A549 (cell line): ENCODE measurements at regions not wholly inside any gene's neighbourhood (a gene's known extent, or its start where the extent isn't known, plus 50 kb on each side); places are given as distances from the start of the nearest gene placed in this dataset.

Experiments
- ATAC-seq, 2 experiments: fragments of 200-7000 bp in 1 of 2; fragments of >200 bp in 1 of 2; cut with Nextera tagmentation in 1 of 2; cut with Tn5 transposase in 1 of 2; 3 replicates each; pipeline versions ENCODE4 v1.8.0 to v1.9.1; 2018 to 2020; ENCODE audit warnings: mild to moderate bottlenecking in 1 of 2, moderate library complexity in 1 of 2
- CTCF ChIA-PET: fragments of 300-600 bp; sonication (Branson Sonifier 250); formaldehyde crosslinking; extraction: SDS; loops from one replicate; lab custom pipeline; 2021; ENCODE audit warnings: antibody characterized with exemption, inconsistent platforms; lab: Yijun Ruan, JAX
- POLR2A ChIA-PET: fragments of 350-600 bp; formaldehyde crosslinking; extraction: SDS; loops from one replicate; lab custom pipeline; 2021; ENCODE audit warnings: antibody characterized with exemption, inconsistent platforms; lab: Yijun Ruan, JAX
- DNase-seq, 2 experiments: peaks; one replicate each; pipeline versions ENCODE4 v3.0.0 to v3.0.0-alpha.2; 2011 to 2016; ENCODE audit warnings: low read depth in 1 of 2, low spot score in 1 of 2
- FAIRE-seq: peaks from 2 replicates; lab custom pipeline; 2011; peaks lifted over from hg19 to GRCh38; lab: Jason Lieb, UNC
- H3K27ac ChIP-seq, 2 experiments: fragments of >200 bp; sonication (Bioruptor Twin); formaldehyde crosslinking; 3 replicates each; pipeline ENCODE4 v1.5.1; 2016 to 2017
- H3K4me1 ChIP-seq: fragments of >200 bp; sonication (Bioruptor Twin); formaldehyde crosslinking; 3 replicates; pipeline ENCODE4 v1.6.1; 2016
- H3K4me2 ChIP-seq: fragments of >200 bp; sonication (Bioruptor Twin); formaldehyde crosslinking; 3 replicates; pipeline ENCODE4 v1.6.1; 2016
- H3K4me3 ChIP-seq: fragments of >200 bp; sonication (Bioruptor Twin); formaldehyde crosslinking; 3 replicates; pipeline ENCODE4 v1.5.1; 2016
- H3K9me3 ChIP-seq: fragments of >200 bp; sonication (Bioruptor Twin); formaldehyde crosslinking; 3 replicates; pipeline ENCODE4 v1.6.1; 2016
- BHLHE40 ChIP-seq: IDR thresholded peaks from 2 replicates; pipeline ENCODE4 v1.6.1; 2012; ENCODE audit warnings: low read depth, low read length, inconsistent platforms
- CBX2 ChIP-seq: fragments of 200-600 bp; sonication (generic); IDR thresholded peaks from 2 replicates; pipeline ENCODE4 v1.6.1; 2016; ENCODE audit warnings: low read depth, mild to moderate bottlenecking, borderline replicate concordance
- CBX8 ChIP-seq: fragments of 200-600 bp; sonication (generic); IDR thresholded peaks from 2 replicates; pipeline ENCODE4 v1.6.1; 2016
- CHD2 ChIP-seq: fragments of 150-350 bp; IDR thresholded peaks from 2 replicates; pipeline ENCODE4 v1.6.1; 2014; ENCODE audit warnings: low read length; ENCODE audit not compliant: partially characterized antibody
- CHD4 ChIP-seq: fragments of 200-600 bp; sonication (generic); IDR thresholded peaks from 2 replicates; pipeline ENCODE4 v1.6.1; 2016; ENCODE audit warnings: antibody characterized with exemption, mild to moderate bottlenecking, borderline replicate concordance
- EHF ChIP-seq: fragments of 250-450 bp; sonication (Bioruptor Pico); IDR thresholded peaks from 2 replicates; pipeline ENCODE4 v1.5.0; 2020; ENCODE audit warnings: mild to moderate bottlenecking
- ESRRA ChIP-seq: fragments of 150-350 bp; IDR thresholded peaks from 2 replicates; pipeline ENCODE4 v1.6.1; 2014; ENCODE audit warnings: mild to moderate bottlenecking, low read length, borderline replicate concordance
- FOSL2 ChIP-seq, 2 experiments: fragments of 450-650 bp in 1 of 2; fragments of >200 bp in 1 of 2; sonication (Bioruptor Twin) in 1 of 2; formaldehyde crosslinking; IDR thresholded peaks; 2 replicates each; pipeline versions ENCODE4 v1.5.0 to v1.6.1; 2016 to 2020; ENCODE audit warnings: mild to moderate bottlenecking in 1 of 2, moderate library complexity in 1 of 2
- FOXS1 ChIP-seq: fragments of 250-450 bp; sonication (Bioruptor Pico); IDR thresholded peaks from 2 replicates; pipeline ENCODE4 v1.5.0; 2020; ENCODE audit warnings: mild to moderate bottlenecking, moderate library complexity
- HEYL ChIP-seq: fragments of 250-450 bp; sonication (Bioruptor Pico); IDR thresholded peaks from 2 replicates; pipeline ENCODE4 v1.8.0; 2021; ENCODE audit warnings: mild to moderate bottlenecking, moderate library complexity
- HOXA7 ChIP-seq: fragments of 250-450 bp; sonication (Bioruptor Pico); IDR thresholded peaks from 2 replicates; pipeline ENCODE4 v1.5.0; 2020; ENCODE audit warnings: mild to moderate bottlenecking, moderate library complexity
- HOXB13 ChIP-seq: fragments of 250-450 bp; sonication (Bioruptor Pico); IDR thresholded peaks from 2 replicates; pipeline ENCODE4 v1.5.0; 2020; ENCODE audit warnings: low read depth, mild to moderate bottlenecking, moderate library complexity
- HOXB5 ChIP-seq: fragments of 250-450 bp; sonication (Bioruptor Pico); IDR thresholded peaks from 2 replicates; pipeline ENCODE4 v1.5.0; 2020; ENCODE audit warnings: mild to moderate bottlenecking, moderate library complexity
- JUNB ChIP-seq: fragments of >200 bp; sonication (Bioruptor Twin); formaldehyde crosslinking; IDR thresholded peaks from 2 replicates; pipeline ENCODE4 v1.6.1; 2016
- KDM5A ChIP-seq: fragments of 200-600 bp; sonication (generic); IDR thresholded peaks from 2 replicates; pipeline ENCODE4 v1.6.1; 2016; ENCODE audit warnings: antibody characterized with exemption, mild to moderate bottlenecking
- MAFK ChIP-seq: fragments of 450-650 bp; IDR thresholded peaks from 2 replicates; pipeline ENCODE4 v1.6.1; 2014; ENCODE audit not compliant: partially characterized antibody
- MYC ChIP-seq: IDR thresholded peaks from 2 replicates; pipeline ENCODE4 v1.6.1; 2012; ENCODE audit warnings: mild to moderate bottlenecking, inconsistent platforms, low read length, improper control_type of control experiment, borderline replicate concordance
- NFE2L2 ChIP-seq: fragments of 150-350 bp; conservative IDR thresholded peaks from 2 replicates; pipeline ENCODE4 v1.6.1; 2014; ENCODE audit warnings: low read length
- NPAS2 ChIP-seq: fragments of 250-450 bp; sonication (Bioruptor Pico); IDR thresholded peaks from 2 replicates; pipeline ENCODE4 v1.8.0; 2022; ENCODE audit warnings: mild to moderate bottlenecking, moderate library complexity, borderline replicate concordance
- PBX3 ChIP-seq: IDR thresholded peaks from 2 replicates; pipeline ENCODE4 v1.6.1; 2012
- RAD21 ChIP-seq, 2 experiments: fragments of >200 bp in 1 of 2; sonication (Bioruptor Twin) in 1 of 2; formaldehyde crosslinking in 1 of 2; IDR thresholded peaks in 1 of 2; conservative IDR thresholded peaks in 1 of 2; 2 replicates in 1 of 2; 3 replicates in 1 of 2; pipeline ENCODE4 v1.6.1; 2012 to 2018; ENCODE audit warnings: inconsistent platforms in 1 of 2
- RARB ChIP-seq: fragments of 250-450 bp; sonication (Bioruptor Pico); IDR thresholded peaks from 2 replicates; pipeline ENCODE4 v1.8.0; 2021; ENCODE audit warnings: mild to moderate bottlenecking, moderate library complexity
- TFCP2L1 ChIP-seq: fragments of 250-450 bp; sonication (Bioruptor Pico); IDR thresholded peaks from 2 replicates; pipeline ENCODE4 v1.5.0; 2021; ENCODE audit warnings: mild to moderate bottlenecking
- TP53 ChIP-seq: fragments of 250-450 bp; sonication (Bioruptor Pico); IDR thresholded peaks from 2 replicates; pipeline ENCODE4 v1.5.0; 2021; ENCODE audit warnings: mild to moderate bottlenecking, moderate library complexity
- ZSCAN20 ChIP-seq: fragments of 250-450 bp; sonication (Bioruptor Pico); IDR thresholded peaks from 2 replicates; pipeline ENCODE4 v1.8.0; 2022; ENCODE audit warnings: mild to moderate bottlenecking, moderate library complexity
- WGBS: methylation state at CpG from one replicate; pipeline ENCODE4 v1.1.6; 2017; ENCODE audit errors: missing lambda C conversion rate; 5-methylcytosine and 5-hydroxymethylcytosine counted together

GRCh38 chr9:101915482-101915881, 177.0 kb upstream of the GRIN3A start:
- CTCF ChIA-PET, result no interaction called here
- TF ChIP-seq FOXS1 (CRISPR knock-in tag), result no peak
- TF ChIP-seq ZSCAN20, result no peak
- no peak for TF ChIP-seq ESRRA
- TF ChIP-seq FOSL2 (IDR thresholded peaks at IDR 0.05), result no peak
- TF ChIP-seq FOSL2 (CRISPR knock-in tag; IDR thresholded peaks at IDR 0.05), result no peak
- no peak for TF ChIP-seq JUNB
- no peak for TF ChIP-seq CHD2
- TF ChIP-seq MYC, result no peak
- TF ChIP-seq HOXB13, result no peak
- no peak for TF ChIP-seq HOXA7
- TF ChIP-seq MAFK, result no peak
- TF ChIP-seq RAD21 (conservative IDR thresholded peaks at IDR 0.05 in 1 of 2, IDR thresholded peaks at IDR 0.05 in 1 of 2), result no peak
- ATAC-seq (no peak), FAIRE-seq (no peak), DNase-seq (no peak)
- Histone ChIP-seq H3K27ac (no peak overlapping the region), H3K9me3 (no peaks in the 10 kb centered on the region), H3K4me2 (no peak overlapping the region), H3K4me3 (no peak overlapping the region), H3K4me1 (no peaks in the 10 kb centered on the region)
- POLR2A ChIA-PET, result no interaction called here
- WGBS, result 0% methylated on average over 1 of the region's 1 CpG

GRCh38 chr9:101912698-101913097, 174.3 kb upstream of the GRIN3A start:
- no peak for DNase-seq
- Histone ChIP-seq H3K4me3 (no peak overlapping the region), H3K27ac (no peak overlapping the region), H3K9me3 (no peaks in the 10 kb centered on the region; the same call in 2 of the 3 replicates), H3K4me2 (no peak overlapping the region), H3K4me1 (no peaks in the 10 kb centered on the region)
- TF ChIP-seq ZSCAN20 (no peak), JUNB (no peak), TP53 (no peak), EHF (CRISPR knock-in tag) (no peak), FOSL2 (IDR thresholded peaks at IDR 0.05) (no peak), FOSL2 (CRISPR knock-in tag; IDR thresholded peaks at IDR 0.05) (no peak), CBX2 (no peak), KDM5A (no peak), BHLHE40 (no peak), ESRRA (no peak)
- FAIRE-seq, result no peak
- CTCF ChIA-PET, result no interaction called here
- no peak for ATAC-seq
- WGBS, result 3% methylated on average over 1 of the region's 1 CpG
- POLR2A ChIA-PET, result no interaction called here

GRCh38 chr9:101907466-101907865, 169.0 kb upstream of the GRIN3A start:
- H3K9me3 ChIP-seq, result no peaks in the 10 kb centered on the region; the same call in 2 of the 3 replicates
- POLR2A ChIA-PET, result no interaction called here

More at GRCh38 chr9:101907466-101907865, 169.0 kb upstream of the GRIN3A start:
- TF ChIP-seq PBX3 (no peak), FOSL2 (IDR thresholded peaks at IDR 0.05) (no peak), FOSL2 (CRISPR knock-in tag; IDR thresholded peaks at IDR 0.05) (no peak), JUNB (no peak), BHLHE40 (no peak), TFCP2L1 (no peak), HEYL (CRISPR knock-in tag) (no peak), HOXA7 (no peak), MAFK (no peak), HOXB5 (no peak), NFE2L2 (no peak), CBX8 (no peak), RARB (no peak), MYC (no peak), CHD4 (no peak), RAD21 (conservative IDR thresholded peaks at IDR 0.05 in 1 of 2, IDR thresholded peaks at IDR 0.05 in 1 of 2) (no peak), NPAS2 (CRISPR knock-in tag) (no peak)
- TF ChIP-seq, all 56 proteins: peak for 0
- H3K4me2 ChIP-seq, result no peak overlapping the region
- WGBS, result 18% methylated on average over 2 of the region's 2 CpGs
- CTCF ChIA-PET, result interaction anchor here (1.3 kb wide), 1 partner anchor 74 kb away, joined by 3 read pairs; no protein-coding TSS in a partner anchor
- DNase-seq (no peak), FAIRE-seq (no peak), ATAC-seq (no peak)
- H3K4me1 ChIP-seq, result no peaks in the 10 kb centered on the region
- no peak overlapping the region for H3K4me3 ChIP-seq
- H3K27ac ChIP-seq, result no peak overlapping the region
